ENCODE measurements at regions not wholly inside any gene's neighbourhood (a gene's known extent, or its start where the extent isn't known, plus 50 kb on each side); places are given as distances from the start of the nearest gene placed in this dataset.

DNA sequence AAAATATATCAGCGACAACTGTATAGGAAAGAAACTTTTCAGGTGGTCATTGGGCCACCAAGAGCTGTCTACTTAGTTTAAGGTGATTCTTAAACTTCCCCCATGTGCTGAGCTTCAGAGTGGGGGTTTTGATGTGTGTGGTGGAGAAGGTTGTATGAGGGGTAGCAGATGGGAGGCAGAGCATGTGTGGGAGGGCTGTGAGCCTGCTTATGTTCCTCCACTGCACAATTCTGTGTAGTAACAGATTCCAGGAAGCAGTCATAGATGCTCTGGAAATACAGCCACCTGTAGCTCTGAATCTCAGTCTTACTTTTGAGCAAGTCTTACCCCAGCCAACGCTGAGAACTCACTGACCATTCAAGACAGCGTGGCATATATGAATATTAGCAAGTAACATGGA is 95.3 kb upstream of the SPATA13 start:
- intact Hi-C loops (cut with micrococcal nuclease) = no loop called here
- no peaks in the 10 kb centered on the region for H3K79me2 ChIP-seq (ENCODE audit: control insufficient read depth, insufficient read depth, low read length)
- ChIA-PET CTCF (interaction anchor here (0.8 to 1.3 kb wide), 5 partner anchors 10 to 154 kb away, joined by 3 read pairs; no protein-coding TSS in a partner anchor), POLR2A (interaction anchor here (0.6 kb wide), 1 partner anchor 95 kb away, joined by 3 read pairs; the partner anchor contains the start of gene SPATA13)
- peaks cover 10% of the 10 kb centered on the region for H3K4me1 ChIP-seq (ENCODE audit: control insufficient read depth, extremely low read depth, insufficient read depth, low read length)
- H3K9me3 ChIP-seq (replicated peaks; ENCODE audit: control insufficient read depth, insufficient read depth, low read length) = no peaks in the 10 kb centered on the region
- BruUV-seq (replicated peaks) = no TSS peak
- DNase-seq (ENCODE audit: low read depth, low spot score) = no peak
- no peaks in the 10 kb centered on the region for H3K9me1 ChIP-seq (replicated peaks; ENCODE audit: control insufficient read depth, extremely low read depth, insufficient read depth, low read length)
- H3K9ac ChIP-seq (replicated peaks; ENCODE audit: extremely low read depth, insufficient read depth, low read length) = no peak overlapping the region
- no peak for FAIRE-seq
- no peak overlapping the region for H3K4me3 ChIP-seq (replicated peaks in 1 of 3; ENCODE audit: insufficient read depth in 1 of 3, low read depth in 1 of 3, low read length in 3 of 3)
- H3K4me2 ChIP-seq (ENCODE audit: insufficient read depth, low read length) = no peak overlapping the region
- no peak overlapping the region for H2AFZ ChIP-seq (ENCODE audit: low read depth, low read length)
- H3K27ac ChIP-seq (ENCODE audit: insufficient read depth, low read depth, low read length) = no peak overlapping the region
- H4K20me1 ChIP-seq (replicated peaks; ENCODE audit: control insufficient read depth, extremely low read depth, insufficient read depth, low read length) = no peaks in the 10 kb centered on the region
- dilution Hi-C loops (cut with MboI; ENCODE audit: extremely low pct_ligation_motif_present, low sequenced_read_pairs) = no loop called here
- no peaks in the 10 kb centered on the region for H3K27me3 ChIP-seq (ENCODE audit: control insufficient read depth in 2 of 2, insufficient read depth in 2 of 2, low read length in 2 of 2)
- no peak for TF ChIP-seq GATA2 (IDR thresholded peaks at IDR 0.05; ENCODE audit: insufficient read depth, insufficient read length, low read depth, low read length)
- TF ChIP-seq MYC (IDR thresholded peaks at IDR 0.05; ENCODE audit: low read depth, low read length) = no peak
- no peak for TF ChIP-seq EZH2 (IDR thresholded peaks at IDR 0.05; ENCODE audit: borderline replicate concordance, low read depth, low read length, severe bottlenecking)
- no peak for TF ChIP-seq JUN (IDR thresholded peaks at IDR 0.05; ENCODE audit: borderline replicate concordance, insufficient read depth, insufficient read length, low read depth)
- no peak for TF ChIP-seq POLR2A (IDR thresholded peaks at IDR 0.05; ENCODE audit: low read depth, low read length)
- no peak for TF ChIP-seq POLR2AphosphoS5 (IDR thresholded peaks at IDR 0.05; ENCODE audit: insufficient read depth, low read depth, low read length)
- TF ChIP-seq, protein P1, sequence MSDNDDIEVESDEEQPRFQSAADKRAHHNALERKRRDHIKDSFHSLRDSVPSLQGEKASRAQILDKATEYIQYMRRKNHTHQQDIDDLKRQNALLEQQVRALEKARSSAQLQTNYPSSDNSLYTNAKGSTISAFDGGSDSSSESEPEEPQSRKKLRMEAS (IDR thresholded peaks at IDR 0.05; ENCODE audit: insufficient read depth, insufficient read length) = no peak
- TF ChIP-seq, protein P2, sequence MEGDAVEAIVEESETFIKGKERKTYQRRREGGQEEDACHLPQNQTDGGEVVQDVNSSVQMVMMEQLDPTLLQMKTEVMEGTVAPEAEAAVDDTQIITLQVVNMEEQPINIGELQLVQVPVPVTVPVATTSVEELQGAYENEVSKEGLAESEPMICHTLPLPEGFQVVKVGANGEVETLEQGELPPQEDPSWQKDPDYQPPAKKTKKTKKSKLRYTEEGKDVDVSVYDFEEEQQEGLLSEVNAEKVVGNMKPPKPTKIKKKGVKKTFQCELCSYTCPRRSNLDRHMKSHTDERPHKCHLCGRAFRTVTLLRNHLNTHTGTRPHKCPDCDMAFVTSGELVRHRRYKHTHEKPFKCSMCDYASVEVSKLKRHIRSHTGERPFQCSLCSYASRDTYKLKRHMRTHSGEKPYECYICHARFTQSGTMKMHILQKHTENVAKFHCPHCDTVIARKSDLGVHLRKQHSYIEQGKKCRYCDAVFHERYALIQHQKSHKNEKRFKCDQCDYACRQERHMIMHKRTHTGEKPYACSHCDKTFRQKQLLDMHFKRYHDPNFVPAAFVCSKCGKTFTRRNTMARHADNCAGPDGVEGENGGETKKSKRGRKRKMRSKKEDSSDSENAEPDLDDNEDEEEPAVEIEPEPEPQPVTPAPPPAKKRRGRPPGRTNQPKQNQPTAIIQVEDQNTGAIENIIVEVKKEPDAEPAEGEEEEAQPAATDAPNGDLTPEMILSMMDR (IDR thresholded peaks at IDR 0.05; ENCODE audit: extremely low read depth in 1 of 2, insufficient read depth in 1 of 2, low read depth in 1 of 2, low read length in 2 of 2) = no peak
- TF ChIP-seq FOS (IDR thresholded peaks at IDR 0.05; ENCODE audit: borderline replicate concordance, insufficient read depth, low read length) = no peak
- H3K36me3 ChIP-seq (ENCODE audit: control insufficient read depth in 2 of 2, extremely low read depth in 1 of 2, insufficient read depth in 2 of 2, low read length in 2 of 2) = no peaks in the 10 kb centered on the region

Measured in endothelial cell of umbilical vein (primary cell).